Breast epithelium (tissue), 4 donors: ENCODE measurements at regions not wholly inside any gene's neighbourhood (a gene's known extent, or its start where the extent isn't known, plus 50 kb on each side); places are given as distances from the start of the nearest gene placed in this dataset.

Experiments
- DNase-seq, 2 donors: peaks; one replicate each; pipeline ENCODE4 v3.0.0-alpha.2; 2019; ENCODE audit warnings: low spot score in 2 of 2
- H3K27ac ChIP-seq, 2 donors: fragments of 200-600 bp; sonication (generic) in 1 of 2; one replicate each; pipeline ENCODE4 v1.5.1; 2016 to 2019; ENCODE audit warnings: mild to moderate bottlenecking in 1 of 2
- H3K27me3 ChIP-seq, 2 donors: fragments of 200-600 bp; sonication (generic) in 1 of 2; one replicate each; pipeline versions ENCODE4 v1.5.1 to v1.6.0; 2017 to 2019; ENCODE audit warnings: control low read depth in 1 of 2, mild to moderate bottlenecking in 1 of 2
- H3K36me3 ChIP-seq: fragments of 200-600 bp; one replicate; pipeline ENCODE4 v1.5.1; 2019
- H3K4me1 ChIP-seq, 2 donors: fragments of 200-600 bp; sonication (generic); one replicate each; pipeline ENCODE4 v1.5.1; 2016 to 2019; ENCODE audit warnings: control low read depth in 1 of 2
- H3K4me3 ChIP-seq, 3 donors: fragments of 200-600 bp; sonication (generic); 1 replicate in 2 of 3; 2 replicates in 1 of 3; pipeline ENCODE4 v1.5.1; 2016 to 2019; ENCODE audit warnings: mild to moderate bottlenecking in 3 of 3, moderate library complexity in 2 of 3
- H3K9me3 ChIP-seq, 2 donors: fragments of 200-600 bp; sonication (generic) in 1 of 2; one replicate each; pipeline ENCODE4 v1.5.1; 2016 to 2019; ENCODE audit warnings: control low read depth in 1 of 2
- CTCF ChIP-seq, 3 donors: fragments of 450-650 bp; IDR thresholded peaks; one replicate each; pipeline ENCODE4 v1.5.1; 2016 to 2017; ENCODE audit warnings: antibody characterized with exemption in 3 of 3, mild to moderate bottlenecking in 3 of 3, moderate library complexity in 3 of 3
- POLR2A ChIP-seq: fragments of 450-650 bp; IDR thresholded peaks from one replicate; pipeline ENCODE4 v1.6.1; 2016; ENCODE audit warnings: antibody characterized with exemption, mild to moderate bottlenecking, moderate library complexity
- POLR2AphosphoS5 ChIP-seq, 3 donors: sonication (generic); formaldehyde crosslinking; IDR thresholded peaks; one replicate each; pipeline ENCODE4 v1.6.1; 2017; ENCODE audit warnings: antibody characterized with exemption in 3 of 3
- intact Hi-C: fragments of 100-400 bp; cut with DNase I; formaldehyde crosslinking; loops from one replicate; pipeline ENCODE4 v1.15.1; 2023; ENCODE audit warnings: low total_unique reads

DNA sequence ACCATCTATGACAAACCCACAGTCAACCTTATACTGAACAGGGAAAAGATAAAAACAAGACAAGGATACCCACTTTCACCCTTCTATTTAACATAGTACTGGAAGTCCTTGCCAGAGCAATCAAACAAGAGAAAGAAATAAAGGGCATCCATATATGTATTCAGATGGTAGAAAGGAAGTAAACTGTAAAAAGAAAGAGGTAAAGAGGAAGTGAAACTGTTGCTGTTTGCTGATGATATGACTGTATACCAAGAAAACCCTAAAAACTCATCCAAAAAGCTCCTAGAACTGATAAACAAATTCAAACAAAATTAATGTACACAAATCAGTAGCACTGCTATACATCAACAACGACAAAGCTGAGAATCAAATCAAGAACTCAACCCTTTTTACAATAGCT, 538.7 kb upstream of the PABPC4L start:
- Histone ChIP-seq H3K27me3 (no peaks in the 10 kb centered on the region), H3K27ac (no peak overlapping the region), H3K36me3 (no peaks in the 10 kb centered on the region), H3K9me3 (no peaks in the 10 kb centered on the region), H3K4me1 (no peaks in the 10 kb centered on the region), H3K4me3 (no peak overlapping the region)
- TF ChIP-seq POLR2A (no peak), CTCF (IDR thresholded peaks at IDR 0.05) (no peak), POLR2AphosphoS5 (IDR thresholded peaks at IDR 0.05) (no peak)
- no peak for DNase-seq
- intact Hi-C loops: no loop called here

DNA sequence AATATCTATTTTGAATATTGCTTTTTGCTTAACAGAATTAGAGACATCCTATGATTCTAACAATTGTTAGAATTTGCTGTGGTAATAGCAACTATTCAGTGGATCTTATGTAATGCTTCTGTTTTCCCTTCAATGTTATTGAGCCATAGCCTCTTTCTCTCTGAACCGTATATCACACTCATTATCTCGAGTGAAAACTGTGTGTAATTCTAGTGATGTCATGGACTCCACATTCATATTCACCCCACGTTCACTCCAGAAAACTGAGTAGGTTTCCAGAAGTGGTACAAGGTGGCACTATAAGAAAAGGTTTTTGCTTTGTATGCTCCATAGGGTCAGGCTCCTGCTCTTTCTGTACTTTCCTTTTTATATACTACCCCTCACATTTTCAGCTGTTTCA, 534.3 kb upstream of the PABPC4L start:
- Histone ChIP-seq H3K36me3 (no peaks in the 10 kb centered on the region), H3K9me3 (no peaks in the 10 kb centered on the region), H3K27me3 (no peaks in the 10 kb centered on the region), H3K27ac (no peak overlapping the region), H3K4me3 (no peak overlapping the region), H3K4me1 (no peaks in the 10 kb centered on the region)
- intact Hi-C loops: no loop called here
- TF ChIP-seq CTCF (IDR thresholded peaks at IDR 0.05): no peak
- no peak for TF ChIP-seq POLR2AphosphoS5 (IDR thresholded peaks at IDR 0.05)
- TF ChIP-seq POLR2A: no peak
- DNase-seq: no peak

GRCh38 chr4:134727696-134728095, 526.1 kb upstream of the PABPC4L start:
- Histone ChIP-seq H3K36me3 (no peaks in the 10 kb centered on the region), H3K4me3 (no peak overlapping the region), H3K4me1 (no peaks in the 10 kb centered on the region), H3K9me3 (no peaks in the 10 kb centered on the region), H3K27me3 (no peaks in the 10 kb centered on the region), H3K27ac (no peak overlapping the region)
- no peak for DNase-seq
- intact Hi-C loops: no loop called here
- no peak for TF ChIP-seq CTCF (IDR thresholded peaks at IDR 0.05)
- no peak for TF ChIP-seq POLR2A
- no peak for TF ChIP-seq POLR2AphosphoS5 (IDR thresholded peaks at IDR 0.05)

- Histone ChIP-seq H3K9me3 (no peaks in the 10 kb centered on the region), H3K4me1 (no peaks in the 10 kb centered on the region), H3K36me3 (peaks cover 3% of the 10 kb centered on the region), H3K27me3 (peaks cover 0 to 3% of the 10 kb centered on the region in 2 donors), H3K4me3 (no peak overlapping the region), H3K27ac (no peak overlapping the region)
- no peak for DNase-seq
- intact Hi-C loops: no loop called here
- TF ChIP-seq POLR2A (no peak), CTCF (IDR thresholded peaks at IDR 0.05) (no peak), POLR2AphosphoS5 (IDR thresholded peaks at IDR 0.05) (no peak)
Measured at GRCh38 chr4:134722306-134722705, 520.7 kb upstream of the PABPC4L start.

- peaks cover 0 to 7% of the 10 kb centered on the region in 2 donors for H3K9me3 ChIP-seq
- H3K4me1 ChIP-seq: no peaks in the 10 kb centered on the region
- TF ChIP-seq POLR2AphosphoS5 (IDR thresholded peaks at IDR 0.05): no peak
- TF ChIP-seq POLR2A: no peak
- no peak for TF ChIP-seq CTCF (IDR thresholded peaks at IDR 0.05)
- H3K27me3 ChIP-seq: peaks cover 0 to 3% of the 10 kb centered on the region in 2 donors
- H3K27ac ChIP-seq: no peak overlapping the region
- H3K36me3 ChIP-seq: peaks cover 3% of the 10 kb centered on the region
- intact Hi-C loops: no loop called here
- no peak for DNase-seq
- H3K4me3 ChIP-seq: no peak overlapping the region
Measured at GRCh38 chr4:134720030-134720429, 518.4 kb upstream of the PABPC4L start.
